Hepatocyte (in vitro differentiated cells): ENCODE measurements at regions not wholly inside any gene's neighbourhood (a gene's known extent, or its start where the extent isn't known, plus 50 kb on each side); places are given as distances from the start of the nearest gene placed in this dataset.
"Not testable (repeated sequence)": the region's sequence is repeated elsewhere in the genome, so short reads cannot be mapped to it uniquely, and the experiment has no call there.

Experiments
- DNase-seq: peaks from one replicate; pipeline ENCODE4 v3.0.0-alpha.2; 2016; ENCODE audit warnings: low spot score
- H2AFZ ChIP-seq: fragments of 200-600 bp; sonication (generic); 2 replicates; pipeline ENCODE4 v1.6.0; 2016; ENCODE audit warnings: antibody characterized with exemption, mild to moderate bottlenecking
- H3K27ac ChIP-seq: fragments of 200-600 bp; sonication (generic); 2 replicates; pipeline ENCODE4 v1.5.1; 2016; ENCODE audit warnings: mild to moderate bottlenecking
- H3K27me3 ChIP-seq: fragments of 200-600 bp; sonication (generic); 2 replicates; pipeline ENCODE4 v1.6.1; 2016
- H3K36me3 ChIP-seq: fragments of 200-600 bp; sonication (generic); replicated peaks from 2 replicates; pipeline ENCODE4 v1.5.1; 2016; ENCODE audit warnings: low read depth; ENCODE audit not compliant: insufficient read depth
- H3K4me1 ChIP-seq: fragments of 200-600 bp; sonication (generic); 2 replicates; pipeline ENCODE4 v1.5.1; 2016; ENCODE audit warnings: mild to moderate bottlenecking, moderate library complexity; ENCODE audit not compliant: insufficient read depth
- H3K4me2 ChIP-seq: fragments of 200-600 bp; sonication (generic); 2 replicates; pipeline ENCODE4 v1.6.0; 2016
- H3K4me3 ChIP-seq: fragments of 200-600 bp; sonication (generic); 2 replicates; pipeline ENCODE4 v1.5.1; 2016; ENCODE audit warnings: mild to moderate bottlenecking
- H3K79me2 ChIP-seq: fragments of 200-600 bp; sonication (generic); 2 replicates; pipeline ENCODE4 v1.6.0; 2017; ENCODE audit warnings: mild to moderate bottlenecking
- H3K9me2 ChIP-seq: fragments of 200-600 bp; sonication (generic); replicated peaks from 2 replicates; pipeline ENCODE4 v1.6.0; 2017; ENCODE audit warnings: mild to moderate bottlenecking; ENCODE audit not compliant: insufficient read depth
- H3K9me3 ChIP-seq: fragments of 200-600 bp; sonication (generic); 2 replicates; pipeline ENCODE4 v1.5.1; 2016; ENCODE audit warnings: low read depth, mild to moderate bottlenecking
- H4K20me1 ChIP-seq: fragments of 200-600 bp; sonication (generic); 2 replicates; pipeline ENCODE4 v1.6.0; 2016; ENCODE audit warnings: mild to moderate bottlenecking; ENCODE audit not compliant: insufficient read depth, poor library complexity, severe bottlenecking
- CTCF ChIP-seq: fragments of 200-600 bp; sonication (generic); IDR thresholded peaks from 2 replicates; pipeline ENCODE4 v1.5.1; 2016; ENCODE audit warnings: antibody characterized with exemption, mild to moderate bottlenecking; ENCODE audit not compliant: poor library complexity
- EZH2 ChIP-seq: fragments of 200-600 bp; sonication (generic); IDR thresholded peaks from 2 replicates; pipeline ENCODE4 v1.6.1; 2016; ENCODE audit warnings: antibody characterized with exemption, mild to moderate bottlenecking, borderline replicate concordance
- EZH2phosphoT487 ChIP-seq: fragments of 200-600 bp; sonication (generic); IDR thresholded peaks from one replicate; pipeline ENCODE4 v1.6.1; 2018; ENCODE audit warnings: antibody characterized with exemption, mild to moderate bottlenecking, low read depth, moderate library complexity; ENCODE audit not compliant: unreplicated experiment, severe bottlenecking
- WGBS: methylation state at CpG from one replicate; pipeline ENCODE4 v1.1.6; 2016; ENCODE audit warnings: low lambda C conversion rate; ENCODE audit errors: missing lambda C conversion rate; 5-methylcytosine and 5-hydroxymethylcytosine counted together

GRCh38 chr2:39919511-39920306 is 140.7 kb upstream of the THUMPD2 start:
- TF ChIP-seq CTCF (no peak), EZH2 (no peak), EZH2phosphoT487 (no peak)
- H3K36me3 ChIP-seq: no peaks in the 10 kb centered on the region

GRCh38 chr2:39918886-39919285 is 139.8 kb upstream of the THUMPD2 start:
- TF ChIP-seq CTCF (no peak), EZH2 (no peak), EZH2phosphoT487 (no peak)
- Histone ChIP-seq H3K79me2 (no peaks in the 10 kb centered on the region), H3K9me2 (no peaks in the 10 kb centered on the region), H3K9me3 (no peaks in the 10 kb centered on the region), H4K20me1 (no peaks in the 10 kb centered on the region), H2AFZ (no peak overlapping the region), H3K36me3 (no peaks in the 10 kb centered on the region), H3K27me3 (no peaks in the 10 kb centered on the region), H3K4me3 (no peak overlapping the region), H3K4me1 (no peaks in the 10 kb centered on the region), H3K27ac (no peak overlapping the region), H3K4me2 (no peak overlapping the region)
- no peak for DNase-seq

More at GRCh38 chr2:39919511-39920306, 140.7 kb upstream of the THUMPD2 start:
- Histone ChIP-seq H3K4me3 (no peak overlapping the region), H3K79me2 (no peaks in the 10 kb centered on the region), H2AFZ (no peak overlapping the region), H4K20me1 (no peaks in the 10 kb centered on the region), H3K9me2 (no peaks in the 10 kb centered on the region), H3K9me3 (no peaks in the 10 kb centered on the region), H3K27me3 (no peaks in the 10 kb centered on the region), H3K4me2 (no peak overlapping the region), H3K4me1 (no peaks in the 10 kb centered on the region), H3K27ac (no peak overlapping the region)
- WGBS: 94% methylated on average over 5 of the region's 5 CpGs
- DNase-seq: no peak

- not testable (repeated sequence) for H3K9me3 ChIP-seq, H3K27me3 ChIP-seq, H3K4me2 ChIP-seq, H3K27ac ChIP-seq, H4K20me1 ChIP-seq, H3K9me2 ChIP-seq, H3K79me2 ChIP-seq, H3K4me1 ChIP-seq, H3K4me3 ChIP-seq, H3K36me3 ChIP-seq, H2AFZ ChIP-seq, DNase-seq
- WGBS: 87% methylated on average over 1 of the region's 1 CpG
These were observed 138.3 kb upstream of the THUMPD2 start for GRCh38 chr2:39917371-39917770.

GRCh38 chr2:39914949-39915348 is 135.9 kb upstream of the THUMPD2 start:
- TF ChIP-seq EZH2: no peak
- no peak for TF ChIP-seq EZH2phosphoT487
- TF ChIP-seq CTCF: no peak
- Histone ChIP-seq H3K4me2 (no peak overlapping the region), H3K4me3 (no peak overlapping the region), H3K36me3 (no peaks in the 10 kb centered on the region), H3K9me2 (no peaks in the 10 kb centered on the region), H4K20me1 (no peaks in the 10 kb centered on the region), H2AFZ (no peak overlapping the region), H3K79me2 (no peaks in the 10 kb centered on the region), H3K27me3 (no peaks in the 10 kb centered on the region), H3K9me3 (no peaks in the 10 kb centered on the region), H3K27ac (no peak overlapping the region), H3K4me1 (no peaks in the 10 kb centered on the region)
- DNase-seq: no peak
- WGBS: 87% methylated on average over 2 of the region's 2 CpGs
